HEK293 (cell line): ENCODE measurements at regions not wholly inside any gene's neighbourhood (a gene's known extent, or its start where the extent isn't known, plus 50 kb on each side); places are given as distances from the start of the nearest gene placed in this dataset.
A peak's percentile ranks its signal among the peaks of the same experiment; 100 is the strongest.

Experiments used
- CTCF ChIA-PET: fragments of 350-600 bp; formaldehyde crosslinking; extraction: SDS; loops from one replicate; lab custom pipeline; 2021; ENCODE audit warnings: antibody characterized with exemption; lab: Yijun Ruan, JAX
- POLR2A ChIA-PET: fragments of 300-600 bp; formaldehyde crosslinking; extraction: SDS; loops from one replicate; lab custom pipeline; 2020; ENCODE audit warnings: antibody characterized with exemption, inconsistent platforms; lab: Yijun Ruan, JAX
- H3K27ac ChIP-seq: fragments of 200-500 bp; sonication (Bioruptor generic); 2 replicates; pipeline ENCODE4 v1.5.1; 2014; ENCODE audit warnings: low read depth, low read length, control low read depth, inconsistent platforms; ENCODE audit errors: extremely low read depth
- H3K36me3 ChIP-seq, 2 experiments: fragments of 200-500 bp in 1 of 2; sonication (Bioruptor generic) in 1 of 2; 1 replicate in 1 of 2; 2 replicates in 1 of 2; pipeline ENCODE4 v1.5.1; 2014 to 2017; ENCODE audit warnings: inconsistent platforms in 2 of 2, low read length in 2 of 2; ENCODE audit not compliant: control insufficient read depth in 2 of 2, insufficient read depth in 1 of 2
- H3K4me1 ChIP-seq: fragments of 200-500 bp; sonication (Bioruptor generic); 2 replicates; pipeline ENCODE4 v1.5.1; 2014; ENCODE audit warnings: mild to moderate bottlenecking, low read length, inconsistent platforms; ENCODE audit not compliant: control insufficient read depth, insufficient read depth
- H3K4me3 ChIP-seq: 2 replicates; pipeline ENCODE4 v1.5.1; 2011; ENCODE audit warnings: low read depth, mild to moderate bottlenecking, control low read depth, low read length, moderate library complexity
- H3K9me3 ChIP-seq: fragments of 200-500 bp; sonication (Bioruptor generic); 2 replicates; pipeline ENCODE4 v1.5.1; 2014; ENCODE audit warnings: low read depth, low read length, inconsistent platforms; ENCODE audit not compliant: control insufficient read depth, insufficient read depth
- HIC1 ChIP-seq: fragments of 450-650 bp; formaldehyde crosslinking; IDR thresholded peaks from 2 replicates; pipeline ENCODE4 v1.5.1; 2016; ENCODE audit warnings: missing biosample characterization, missing genetic modification characterization
- HOXC10 ChIP-seq: sonication (generic); formaldehyde crosslinking; IDR thresholded peaks from 2 replicates; pipeline ENCODE4 v1.8.1; 2023; ENCODE audit warnings: mild to moderate bottlenecking, missing genetic modification reagents
- KLF10 ChIP-seq: fragments of 450-650 bp; IDR thresholded peaks from 2 replicates; pipeline ENCODE4 v1.5.1; 2018; ENCODE audit warnings: missing biosample characterization, mild to moderate bottlenecking, missing genetic modification characterization
- MEIS1 ChIP-seq: sonication (generic); formaldehyde crosslinking; IDR thresholded peaks from 2 replicates; pipeline ENCODE4 v1.8.1; 2022; ENCODE audit warnings: missing genetic modification reagents, mild to moderate bottlenecking, borderline replicate concordance
- MYNN ChIP-seq: fragments of 450-650 bp; formaldehyde crosslinking; IDR thresholded peaks from 2 replicates; pipeline ENCODE4 v1.5.1; 2016; ENCODE audit warnings: missing biosample characterization, missing genetic modification characterization, borderline replicate concordance
- MZF1 ChIP-seq: fragments of 450-650 bp; formaldehyde crosslinking; IDR thresholded peaks from 2 replicates; pipeline ENCODE4 v1.5.1; 2017; ENCODE audit warnings: missing biosample characterization, missing genetic modification characterization, borderline replicate concordance
- OSR2 ChIP-seq: fragments of 450-650 bp; formaldehyde crosslinking; IDR thresholded peaks from 2 replicates; pipeline ENCODE4 v1.5.1; 2016; ENCODE audit warnings: missing biosample characterization, missing genetic modification characterization
- PATZ1 ChIP-seq: fragments of 450-650 bp; formaldehyde crosslinking; IDR thresholded peaks from 2 replicates; pipeline ENCODE4 v1.5.1; 2016; ENCODE audit warnings: missing biosample characterization, missing genetic modification characterization
- PRDM2 ChIP-seq: fragments of 450-650 bp; formaldehyde crosslinking; IDR thresholded peaks from 2 replicates; pipeline ENCODE4 v1.5.1; 2016; ENCODE audit warnings: missing biosample characterization, missing genetic modification characterization, borderline replicate concordance
- TCF7L2 ChIP-seq: IDR thresholded peaks from 2 replicates; pipeline ENCODE4 v1.6.1; 2011; ENCODE audit warnings: low read depth, mild to moderate bottlenecking, inconsistent platforms, low read length, moderate library complexity, borderline replicate concordance
- WT1 ChIP-seq: fragments of 450-650 bp; formaldehyde crosslinking; IDR thresholded peaks from 2 replicates; pipeline ENCODE4 v1.5.1; 2016; ENCODE audit warnings: missing biosample characterization, missing genetic modification characterization
- YY2 ChIP-seq: fragments of 450-650 bp; formaldehyde crosslinking; IDR thresholded peaks from 2 replicates; pipeline ENCODE4 v1.5.1; 2016; ENCODE audit warnings: missing biosample characterization, missing genetic modification characterization
- ZEB2 ChIP-seq: fragments of 450-650 bp; formaldehyde crosslinking; IDR thresholded peaks from 2 replicates; pipeline ENCODE4 v1.5.1; 2016; ENCODE audit warnings: missing biosample characterization, missing genetic modification characterization
- ZFHX2 ChIP-seq: fragments of 450-650 bp; formaldehyde crosslinking; conservative IDR thresholded peaks from 2 replicates; pipeline ENCODE4 v1.5.1; 2016; ENCODE audit warnings: missing biosample characterization, missing genetic modification characterization
- ZNF121 ChIP-seq: fragments of 450-650 bp; formaldehyde crosslinking; IDR thresholded peaks from 2 replicates; pipeline ENCODE4 v1.5.1; 2016; ENCODE audit warnings: missing biosample characterization, missing genetic modification characterization
- ZNF169 ChIP-seq: fragments of 450-650 bp; formaldehyde crosslinking; IDR thresholded peaks from 2 replicates; pipeline ENCODE4 v1.5.1; 2016; ENCODE audit warnings: missing biosample characterization, missing genetic modification characterization
- ZNF184 ChIP-seq: fragments of 450-650 bp; IDR thresholded peaks from 2 replicates; pipeline ENCODE4 v1.5.1; 2018; ENCODE audit warnings: missing biosample characterization, mild to moderate bottlenecking, missing genetic modification characterization
- ZNF24 ChIP-seq: fragments of 450-650 bp; formaldehyde crosslinking; IDR thresholded peaks from 2 replicates; pipeline ENCODE4 v1.5.1; 2016; ENCODE audit warnings: missing biosample characterization, missing genetic modification characterization
- ZNF423 ChIP-seq: fragments of 450-650 bp; formaldehyde crosslinking; IDR thresholded peaks from 2 replicates; pipeline ENCODE4 v1.5.1; 2016; ENCODE audit warnings: missing biosample characterization, missing genetic modification characterization
- ZNF623 ChIP-seq: fragments of 450-650 bp; formaldehyde crosslinking; IDR thresholded peaks from 2 replicates; pipeline ENCODE4 v1.5.1; 2016; ENCODE audit warnings: missing biosample characterization, missing genetic modification characterization
- ZNF626 ChIP-seq: fragments of 450-650 bp; sonication (Bioruptor Pico); formaldehyde crosslinking; IDR thresholded peaks from 2 replicates; pipeline ENCODE4 v1.5.1; 2018; ENCODE audit warnings: missing biosample characterization, missing genetic modification characterization, inconsistent platforms
- ZNF658 ChIP-seq: fragments of 450-650 bp; formaldehyde crosslinking; IDR thresholded peaks from 2 replicates; pipeline ENCODE4; 2016; ENCODE audit warnings: missing biosample characterization, missing genetic modification characterization
- ZSCAN18 ChIP-seq: fragments of 450-650 bp; formaldehyde crosslinking; IDR thresholded peaks from 2 replicates; pipeline ENCODE4 v1.5.1; 2016; ENCODE audit warnings: missing biosample characterization, missing genetic modification characterization
- TF ChIP-seq, protein P1 (sequence below): fragments of 450-650 bp; formaldehyde crosslinking; IDR thresholded peaks from 2 replicates; pipeline ENCODE4 v1.5.1; 2016; ENCODE audit warnings: missing biosample characterization, missing genetic modification characterization

DNA sequence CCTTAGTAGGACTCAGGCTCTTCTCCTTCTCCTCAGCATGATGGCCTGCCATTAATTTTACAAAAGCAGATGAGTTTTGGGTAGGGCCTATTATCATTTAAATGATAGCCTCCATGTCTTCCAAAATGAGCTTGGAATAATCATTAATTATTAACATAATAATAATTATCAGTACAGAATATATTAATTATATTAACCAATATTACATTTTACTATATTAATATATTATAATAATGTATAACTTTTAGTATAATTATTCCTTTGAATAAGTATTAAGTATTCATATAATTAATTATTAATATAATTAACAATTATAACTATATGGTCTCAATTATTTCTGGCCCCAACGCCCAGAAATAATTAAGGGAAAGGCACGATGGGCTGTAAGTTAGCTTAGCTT lies 318.6 kb upstream of the ADGRL4 start (continued):
- TF ChIP-seq PRDM2 (no peak), MZF1 (tag by site-specific recombination) (no peak), KLF10 (tag by site-specific recombination) (no peak)

- POLR2A ChIA-PET = no interaction called here
- no peaks in the 10 kb centered on the region for H3K4me1 ChIP-seq
- H3K27ac ChIP-seq = no peak overlapping the region
- no peak overlapping the region for H3K4me3 ChIP-seq
- H3K36me3 ChIP-seq = no peaks in the 10 kb centered on the region
- CTCF ChIA-PET = interaction anchor here (1.0 kb wide), 1 partner anchor 30 kb away, joined by 3 read pairs; no protein-coding TSS in a partner anchor
- H3K9me3 ChIP-seq = no peaks in the 10 kb centered on the region
- no peak for TF ChIP-seq ZNF169 (tag by site-specific recombination)
- TF ChIP-seq MYNN (tag by site-specific recombination) = no peak
- TF ChIP-seq MEIS1 (CRISPR knock-in tag) = no peak
- TF ChIP-seq HOXC10 (CRISPR knock-in tag) = no peak
- TF ChIP-seq ZEB2 = peak; percentile 64; the same call in 1 of the 2 replicates
- no peak for TF ChIP-seq YY2 (tag by site-specific recombination)
- no peak for TF ChIP-seq TCF7L2
- no peak for TF ChIP-seq ZFHX2 (tag by site-specific recombination)
- TF ChIP-seq ZNF121 (tag by site-specific recombination) = no peak
- peak; percentile 51; the same call in 1 of the 2 replicates for TF ChIP-seq ZNF184 (tag by site-specific recombination)
- TF ChIP-seq ZNF623 (tag by site-specific recombination) = no peak
- TF ChIP-seq PATZ1 = no peak
- peak; percentile 52 for TF ChIP-seq WT1 (tag by site-specific recombination)
- TF ChIP-seq ZNF24 (tag by site-specific recombination) = no peak
- peak; percentile 67; the same call in 1 of the 2 replicates for TF ChIP-seq HIC1 (tag by site-specific recombination)
- TF ChIP-seq, protein P1, sequence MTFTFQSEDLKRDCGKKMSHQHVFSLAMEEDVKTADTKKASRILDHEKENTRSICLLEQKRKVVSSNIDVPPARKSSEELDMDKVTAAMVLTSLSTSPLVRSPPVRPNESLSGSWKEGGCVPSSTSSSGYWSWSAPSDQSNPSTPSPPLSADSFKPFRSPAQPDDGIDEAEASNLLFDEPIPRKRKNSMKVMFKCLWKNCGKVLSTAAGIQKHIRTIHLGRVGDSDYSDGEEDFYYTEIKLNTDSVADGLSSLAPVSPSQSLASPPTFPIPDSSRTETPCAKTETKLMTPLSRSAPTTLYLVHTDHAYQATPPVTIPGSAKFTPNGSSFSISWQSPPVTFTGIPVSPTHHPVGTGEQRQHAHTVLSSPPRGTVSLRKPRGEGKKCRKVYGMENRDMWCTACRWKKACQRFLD (tag by site-specific recombination) = no peak
- no peak for TF ChIP-seq ZNF626 (tag by site-specific recombination)
- no peak for TF ChIP-seq ZNF423
- no peak for TF ChIP-seq OSR2 (tag by site-specific recombination)
- TF ChIP-seq ZSCAN18 (tag by site-specific recombination) = no peak
- no peak for TF ChIP-seq ZNF658 (tag by site-specific recombination)
These were observed 316.9 kb upstream of the ADGRL4 start for GRCh38 chr1:79323239-79324025.
